H54 (cell line): ENCODE measurements at regions not wholly inside any gene's neighbourhood (a gene's known extent, or its start where the extent isn't known, plus 50 kb on each side); places are given as distances from the start of the nearest gene placed in this dataset.

Experiments used
- DNase-seq: peaks from one replicate; pipeline ENCODE4 v3.0.0; 2011; ENCODE audit warnings: low spot score, mixed read lengths; ENCODE audit not compliant: insufficient read length
- FAIRE-seq: peaks from 3 replicates; lab custom pipeline; 2011; peaks lifted over from hg19 to GRCh38; lab: Jason Lieb, UNC
- POLR2A ChIP-seq: IDR thresholded peaks from 2 replicates; pipeline ENCODE4 v1.6.1; 2011; ENCODE audit warnings: low read depth, mild to moderate bottlenecking, low read length

DNA sequence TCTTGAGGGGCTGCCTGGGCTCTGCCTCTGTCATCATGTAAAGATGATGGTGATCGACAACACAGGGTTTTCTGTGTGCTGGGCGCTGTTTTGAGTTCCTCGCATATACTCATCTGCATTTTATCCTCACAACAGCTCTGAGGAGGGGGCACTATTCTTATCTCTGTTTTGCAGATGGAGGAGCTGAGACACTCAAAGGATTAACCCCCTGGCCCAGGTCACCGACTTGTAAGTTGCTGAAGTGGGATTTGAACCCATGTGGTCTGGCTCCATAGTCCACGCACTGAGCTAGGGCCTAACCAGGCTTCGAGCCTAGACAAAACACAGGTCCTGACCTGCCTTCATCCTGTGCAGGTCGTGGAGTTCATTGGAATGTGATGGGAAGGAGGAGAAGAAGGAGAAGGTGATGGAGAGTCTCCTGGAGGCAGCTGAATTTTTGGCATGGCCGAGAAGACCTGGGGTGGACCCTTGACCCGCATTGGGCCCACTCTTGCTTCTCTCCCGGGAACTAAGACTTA lies 140.0 kb downstream of the ASCL4 start:
- no peak for DNase-seq
- FAIRE-seq: no peak
- no peak for TF ChIP-seq POLR2A

DNA sequence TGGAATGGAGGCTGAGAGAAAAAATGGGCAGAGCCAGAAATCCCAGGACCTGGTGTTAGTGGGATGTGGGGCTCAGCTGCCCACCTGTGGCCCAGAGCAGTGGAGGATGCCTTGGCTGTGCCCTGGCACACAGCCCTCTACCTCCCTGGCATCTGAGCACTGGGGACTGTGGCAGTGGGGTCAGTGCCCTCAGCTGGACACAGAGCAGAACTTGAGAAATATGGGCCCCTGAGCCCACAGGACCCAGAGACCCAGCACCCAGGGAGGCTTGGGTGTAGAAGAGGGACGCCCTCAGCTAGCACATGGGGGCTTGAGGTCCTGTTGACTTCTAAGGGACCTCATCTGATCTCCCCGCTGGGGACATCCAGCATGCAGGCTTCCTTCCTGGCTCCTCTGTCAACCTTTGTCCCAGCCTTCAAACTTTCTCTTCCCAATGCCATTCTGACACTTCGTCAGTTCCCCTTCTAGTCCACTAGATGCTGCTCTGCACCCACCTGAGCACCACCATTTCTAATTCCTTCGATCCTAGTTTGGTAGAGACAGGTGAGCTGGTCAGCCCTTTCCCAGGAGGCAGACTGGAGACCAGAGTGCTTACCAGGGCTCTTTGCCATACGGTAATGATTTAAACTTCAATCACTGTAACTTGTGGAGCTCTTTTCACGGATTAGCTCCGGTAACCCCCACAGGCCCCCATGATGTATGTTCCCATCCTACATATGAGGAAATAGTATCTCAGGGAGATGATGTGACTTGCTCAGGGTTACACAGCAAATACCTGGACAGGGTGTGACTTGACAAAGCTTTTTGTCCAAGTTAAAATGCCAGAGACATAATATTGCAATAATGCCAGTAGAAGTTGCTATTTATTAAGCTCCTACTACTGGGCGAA lies 143.7 kb downstream of the ASCL4 start:
- FAIRE-seq (no peak), DNase-seq (peak; percentile 28)
- TF ChIP-seq POLR2A: no peak

DNA sequence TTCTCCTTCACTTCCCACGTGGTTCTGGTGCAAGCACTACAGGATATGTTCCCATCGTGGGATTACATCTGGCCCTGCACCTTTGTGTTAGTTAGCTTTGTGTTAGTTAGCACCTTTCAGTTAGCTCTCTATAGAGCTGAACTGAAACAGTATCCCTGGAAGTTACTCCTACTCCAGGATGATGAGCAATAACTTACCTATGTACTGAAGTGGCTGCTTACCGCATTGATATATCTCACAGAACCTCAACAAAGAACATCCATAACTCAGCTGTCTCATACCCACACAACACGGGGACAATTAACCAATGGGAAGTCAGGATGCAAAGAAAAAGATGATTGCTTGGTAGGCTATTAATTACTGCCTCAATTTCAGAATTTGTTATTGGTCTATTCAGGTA lies 146.6 kb downstream of the ASCL4 start:
- FAIRE-seq (no peak), DNase-seq (no peak)
- no peak for TF ChIP-seq POLR2A

DNA sequence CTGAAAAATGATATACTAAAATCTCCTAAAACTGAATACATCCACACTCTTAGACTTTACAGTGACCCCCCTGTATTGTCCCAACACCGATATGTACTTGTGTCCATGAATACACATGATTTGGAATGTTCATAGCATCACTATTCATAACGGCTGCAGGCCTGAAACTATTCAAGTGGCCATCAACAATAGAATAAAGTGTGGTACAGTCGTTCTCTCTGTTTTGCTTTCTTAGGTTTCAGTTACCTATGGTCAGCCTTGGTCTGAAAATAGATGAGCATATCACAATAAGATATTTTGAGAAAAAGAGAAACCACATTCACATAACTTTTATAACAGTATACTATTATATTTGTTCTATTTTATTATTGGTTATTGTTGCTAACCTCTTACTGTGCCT lies 150.6 kb downstream of the ASCL4 start:
- FAIRE-seq (no peak), DNase-seq (no peak)
- TF ChIP-seq POLR2A: no peak

DNA sequence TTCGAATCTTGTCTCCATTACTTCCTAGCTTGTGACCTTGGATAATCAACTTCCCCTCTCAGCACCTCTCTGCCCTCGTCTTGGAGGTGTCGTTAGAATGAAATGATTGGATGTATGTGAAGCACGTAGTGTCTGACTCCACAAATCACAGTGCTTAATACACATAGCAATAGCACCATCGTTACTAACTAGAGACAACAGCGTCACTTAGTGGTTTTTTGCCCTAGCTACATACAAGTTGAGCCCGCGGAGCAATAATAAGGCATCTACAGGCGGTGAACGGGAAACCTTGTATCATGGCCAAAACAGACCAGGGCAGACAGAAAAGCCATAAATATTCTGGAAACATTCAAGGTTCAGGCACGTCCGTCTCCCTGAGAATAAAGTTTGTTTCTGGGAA lies 154.9 kb downstream of the ASCL4 start:
- DNase-seq (peak; percentile 19), FAIRE-seq (peak; percentile 36)
- no peak for TF ChIP-seq POLR2A

DNA sequence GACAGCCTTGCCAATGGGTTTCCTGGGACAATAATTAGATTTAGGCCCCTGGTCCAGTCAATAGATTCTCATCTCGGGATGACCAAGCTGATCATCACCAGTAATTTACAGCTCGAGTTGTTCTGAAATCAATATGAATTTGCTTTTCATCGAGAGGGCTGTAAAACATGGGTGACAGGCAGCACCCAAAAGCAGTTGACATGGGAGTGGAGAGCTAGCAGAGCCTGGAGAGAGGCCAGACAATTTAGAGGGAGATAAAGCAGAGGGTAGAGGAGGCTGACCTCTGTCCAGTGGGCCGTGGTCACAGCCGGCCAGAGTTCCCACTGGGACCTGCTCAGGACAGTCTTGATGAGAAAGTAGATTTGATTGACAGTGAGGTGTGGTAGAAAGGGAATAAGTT lies 157.3 kb downstream of the ASCL4 start:
- TF ChIP-seq POLR2A: no peak

DNA sequence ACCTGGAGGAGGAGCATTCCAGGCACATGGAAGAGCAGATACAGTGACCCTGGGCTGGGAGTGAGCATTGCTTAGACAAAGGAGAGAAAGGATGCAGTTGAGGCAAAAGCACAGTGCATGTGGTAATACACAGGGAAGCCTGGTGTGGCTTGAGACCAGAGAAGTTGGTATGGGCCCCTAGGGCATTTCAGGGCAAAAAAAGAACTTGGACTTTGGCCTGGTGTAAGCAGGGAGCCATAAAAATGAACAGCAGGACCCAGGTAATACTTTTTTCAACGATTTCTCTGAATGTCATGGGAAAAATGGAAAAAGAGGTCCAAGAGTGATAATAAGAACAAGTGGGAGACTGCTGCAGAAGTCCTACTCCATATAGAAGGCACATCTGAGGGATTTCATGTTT lies 163.9 kb downstream of the ASCL4 start:
- no peak for TF ChIP-seq POLR2A
- DNase-seq (no peak), FAIRE-seq (no peak)

More for the DNA sequence above, 157.3 kb downstream of the ASCL4 start:
- DNase-seq: no peak
- no peak for FAIRE-seq

GRCh38 chr12:107948391-107948945 lies 174.0 kb downstream of the ASCL4 start:
- no peak for DNase-seq
- no peak for TF ChIP-seq POLR2A
- FAIRE-seq: no peak

DNA sequence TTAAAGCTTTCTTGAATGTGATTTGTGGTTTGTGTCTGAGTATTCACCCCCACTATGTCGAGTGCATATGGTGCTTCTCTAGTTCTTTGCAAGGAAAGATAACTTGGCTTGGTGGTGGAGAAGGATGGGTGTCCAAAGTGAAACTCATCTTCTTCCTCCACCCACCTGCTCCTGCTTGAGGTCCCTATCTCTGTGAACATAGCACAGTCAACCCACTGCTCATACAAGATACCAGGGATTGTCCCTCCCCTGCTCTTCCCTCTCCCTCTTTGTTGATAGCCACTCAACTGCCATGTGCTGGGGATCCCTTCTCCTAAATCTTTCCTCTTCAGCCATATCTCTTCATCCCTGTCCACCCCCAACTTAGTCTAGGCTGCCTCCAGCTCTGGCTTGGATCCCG lies 176.5 kb downstream of the ASCL4 start:
- DNase-seq: no peak
- FAIRE-seq: no peak
- no peak for TF ChIP-seq POLR2A

GRCh38 chr12:107955966-107956643 lies 173.0 kb upstream of the WSCD2 start:
- TF ChIP-seq POLR2A: no peak
- no peak for DNase-seq
- FAIRE-seq: no peak

- DNase-seq: no peak
- no peak for TF ChIP-seq POLR2A
- no peak for FAIRE-seq
These were observed 171.6 kb upstream of the WSCD2 start for GRCh38 chr12:107957459-107957858.

GRCh38 chr12:107963635-107964034 lies 165.5 kb upstream of the WSCD2 start:
- FAIRE-seq (no peak), DNase-seq (no peak)
- no peak for TF ChIP-seq POLR2A

GRCh38 chr12:107967170-107967569 lies 161.9 kb upstream of the WSCD2 start:
- no peak for TF ChIP-seq POLR2A
- FAIRE-seq: no peak
- no peak for DNase-seq

DNA sequence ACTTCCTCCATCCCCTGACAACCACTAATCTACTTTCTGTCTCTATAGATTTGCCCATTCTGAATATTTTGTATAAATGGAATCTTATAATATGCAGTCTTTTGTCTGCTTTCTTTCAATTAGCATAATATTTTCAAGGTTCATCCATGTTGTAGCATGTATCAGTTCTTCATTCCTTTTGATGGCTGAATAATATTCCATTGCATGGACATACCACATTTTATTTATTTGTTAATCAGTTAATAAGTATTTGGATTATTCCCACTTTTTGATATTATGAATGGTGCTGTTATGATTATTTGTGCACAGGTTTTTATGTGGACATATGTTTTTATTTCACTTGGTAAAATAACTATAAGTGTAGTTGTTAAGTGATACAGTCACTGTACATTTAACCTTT lies 155.1 kb upstream of the WSCD2 start:
- FAIRE-seq: no peak
- DNase-seq: no peak

More for the DNA sequence above, 155.1 kb upstream of the WSCD2 start:
- no peak for TF ChIP-seq POLR2A
